Neuronal stem cell (in vitro differentiated cells): ENCODE measurements at regions not wholly inside any gene's neighbourhood (a gene's known extent, or its start where the extent isn't known, plus 50 kb on each side); places are given as distances from the start of the nearest gene placed in this dataset.

Source experiments
- DNase-seq: peaks from one replicate; pipeline ENCODE4 v3.0.0-alpha.2; 2013; ENCODE audit warnings: low spot score
- H2AFZ ChIP-seq: one replicate; pipeline ENCODE4 v1.6.1; 2013; ENCODE audit warnings: mild to moderate bottlenecking, low read length, inconsistent platforms
- H2AK5ac ChIP-seq: 2 replicates; pipeline ENCODE4 v1.6.1; 2013; ENCODE audit warnings: low read depth, mild to moderate bottlenecking, inconsistent platforms, low read length, moderate library complexity, mixed read lengths
- H2BK120ac ChIP-seq: 2 replicates; pipeline ENCODE4 v1.6.1; 2013; ENCODE audit warnings: low read depth, mild to moderate bottlenecking, inconsistent platforms, low read length, moderate library complexity, mixed read lengths
- H2BK12ac ChIP-seq: one replicate; pipeline ENCODE4 v1.6.1; 2013; ENCODE audit warnings: low read length, inconsistent platforms
- H2BK15ac ChIP-seq: 2 replicates; pipeline ENCODE4 v1.6.1; 2013; ENCODE audit warnings: mild to moderate bottlenecking, low read length, inconsistent platforms, mixed read lengths
- H2BK5ac ChIP-seq: one replicate; pipeline ENCODE4 v1.6.1; 2013; ENCODE audit warnings: inconsistent platforms, mild to moderate bottlenecking, low read length, moderate library complexity
- H3K14ac ChIP-seq: one replicate; pipeline ENCODE4 v1.6.1; 2013; ENCODE audit warnings: low read length, inconsistent platforms
- H3K18ac ChIP-seq: 2 replicates; pipeline ENCODE4 v1.6.1; 2013; ENCODE audit warnings: low read length, inconsistent platforms
- H3K23ac ChIP-seq: 2 replicates; pipeline ENCODE4 v1.6.1; 2013; ENCODE audit warnings: low read depth, mild to moderate bottlenecking, mixed read lengths, low read length, inconsistent platforms; ENCODE audit not compliant: poor library complexity
- H3K27ac ChIP-seq: replicated peaks from 3 replicates; pipeline ENCODE4 v1.5.1; 2013; ENCODE audit warnings: low read length, inconsistent platforms
- H3K27me3 ChIP-seq, 3 experiments: 2 replicates each; pipeline ENCODE4 v1.6.1; 2013; ENCODE audit warnings: low read length in 3 of 3, mild to moderate bottlenecking in 2 of 3, inconsistent platforms in 1 of 3, low read depth in 1 of 3, mixed read lengths in 1 of 3, moderate library complexity in 1 of 3; ENCODE audit not compliant: control insufficient read depth in 3 of 3, insufficient read depth in 3 of 3
- H3K36me3 ChIP-seq, 2 donors: replicated peaks in 1 of 2; 2 replicates each; pipeline ENCODE4 v1.6.1; 2013; ENCODE audit warnings: low read length in 2 of 2; ENCODE audit not compliant: control insufficient read depth in 2 of 2, insufficient read depth in 2 of 2
- H3K4ac ChIP-seq: 2 replicates; pipeline ENCODE4 v1.6.1; 2013; ENCODE audit warnings: inconsistent platforms, mild to moderate bottlenecking, low read length, moderate library complexity
- H3K4me1 ChIP-seq, 2 donors: 1 replicate in 1 of 2; 2 replicates in 1 of 2; pipeline ENCODE4 v1.6.1; 2013; ENCODE audit warnings: low read length in 2 of 2, low read depth in 1 of 2; ENCODE audit not compliant: control insufficient read depth in 2 of 2, insufficient read depth in 1 of 2
- H3K4me2 ChIP-seq: one replicate; pipeline ENCODE4 v1.6.1; 2013; ENCODE audit warnings: mild to moderate bottlenecking, low read length, inconsistent platforms; ENCODE audit not compliant: insufficient read depth, poor library complexity, severe bottlenecking
- H3K4me3 ChIP-seq, 2 donors: 2 replicates each; pipeline ENCODE4 v1.5.1; 2013; ENCODE audit warnings: low read length in 2 of 2, mild to moderate bottlenecking in 2 of 2, inconsistent platforms in 1 of 2, moderate library complexity in 1 of 2
- H3K79me1 ChIP-seq: one replicate; pipeline ENCODE4 v1.6.1; 2013; ENCODE audit warnings: low read depth, mild to moderate bottlenecking, inconsistent platforms, low read length, moderate library complexity
- H3K9ac ChIP-seq: one replicate; pipeline ENCODE4 v1.6.1; 2013; ENCODE audit warnings: mild to moderate bottlenecking, low read depth, low read length, inconsistent platforms; ENCODE audit not compliant: poor library complexity
- H3K9me3 ChIP-seq, 2 donors: replicated peaks in 1 of 2; 2 replicates each; pipeline versions ENCODE3 to v1.6.1; 2013; ENCODE audit warnings: low read length in 2 of 2, mild to moderate bottlenecking in 2 of 2, inconsistent platforms in 1 of 2, low read depth in 1 of 2, mixed read lengths in 1 of 2, moderate library complexity in 1 of 2; ENCODE audit not compliant: control insufficient read depth in 2 of 2, insufficient read depth in 1 of 2
- H4K8ac ChIP-seq: one replicate; pipeline ENCODE4 v1.6.1; 2013; ENCODE audit warnings: low read depth, mild to moderate bottlenecking, inconsistent platforms, low read length, moderate library complexity
- H4K91ac ChIP-seq: one replicate; pipeline ENCODE4 v1.6.1; 2013; ENCODE audit warnings: low read length, low read depth, mild to moderate bottlenecking, inconsistent platforms; ENCODE audit not compliant: poor library complexity
- WGBS, 2 donors: extraction: QIAGEN DNeasy Blood & Tissue Kit; methylation state at CpG; one replicate each; pipeline ENCODE4 v1.1.7; 2013; ENCODE audit warnings: missing lambda C conversion rate in 2 of 2, mixed read lengths in 1 of 2; ENCODE audit not compliant: insufficient read length in 2 of 2, insufficient replicate concordance in 1 of 2; ENCODE audit errors: extremely low coverage in 2 of 2; 5-methylcytosine and 5-hydroxymethylcytosine counted together

DNA sequence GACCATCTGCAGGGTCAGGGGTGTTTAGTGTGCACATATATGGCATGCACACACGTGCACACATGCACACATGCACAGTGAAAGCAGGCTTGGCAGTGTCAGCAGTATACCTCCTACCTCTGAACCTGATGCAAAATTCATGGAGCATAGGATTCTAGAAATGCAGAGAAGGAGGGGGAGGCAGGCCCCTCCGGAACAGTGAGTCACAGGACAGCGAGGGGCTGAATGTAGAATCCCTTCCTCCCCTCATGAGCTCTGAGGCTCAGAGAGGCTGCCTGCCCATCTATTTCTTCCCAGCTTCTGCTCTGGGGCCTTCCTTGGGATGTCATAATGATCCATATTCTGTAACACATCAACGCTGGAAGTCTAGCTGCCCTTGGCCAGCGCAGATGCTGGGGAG lies 66.7 kb upstream of the NECTIN1 start:
- H3K4me2 ChIP-seq, result no peak overlapping the region
- no peak overlapping the region for H3K4ac ChIP-seq
- no peak overlapping the region for H2AFZ ChIP-seq
- H3K27ac ChIP-seq, result no peak overlapping the region
- peaks cover 30 to 42% of the 10 kb centered on the region in 2 donors for H3K4me1 ChIP-seq
- H3K79me1 ChIP-seq, result no peaks in the 10 kb centered on the region
- H3K9me3 ChIP-seq, result no peaks in the 10 kb centered on the region
- peak overlapping the region; percentile 5 for H3K14ac ChIP-seq
- H4K91ac ChIP-seq, result no peak overlapping the region
- no peak overlapping the region for H3K4me3 ChIP-seq
- H2AK5ac ChIP-seq, result no peak overlapping the region
- no CpG with 5 or more reads among the region's 5 CpGs for WGBS, 2 donors
- H4K8ac ChIP-seq, result no peak overlapping the region
- peaks cover 0 to 32% (median 14%) of the 10 kb centered on the region in 3 experiments for H3K27me3 ChIP-seq
- peak overlapping the region; percentile 15 for H3K18ac ChIP-seq
- no peak overlapping the region for H3K23ac ChIP-seq
- no peak overlapping the region for H2BK120ac ChIP-seq
- no peaks in the 10 kb centered on the region for H3K36me3 ChIP-seq
- H3K9ac ChIP-seq, result no peak overlapping the region
- no peak overlapping the region for H2BK15ac ChIP-seq
- no peak overlapping the region for H2BK12ac ChIP-seq
- no peak for DNase-seq
- no peak overlapping the region for H2BK5ac ChIP-seq

DNA sequence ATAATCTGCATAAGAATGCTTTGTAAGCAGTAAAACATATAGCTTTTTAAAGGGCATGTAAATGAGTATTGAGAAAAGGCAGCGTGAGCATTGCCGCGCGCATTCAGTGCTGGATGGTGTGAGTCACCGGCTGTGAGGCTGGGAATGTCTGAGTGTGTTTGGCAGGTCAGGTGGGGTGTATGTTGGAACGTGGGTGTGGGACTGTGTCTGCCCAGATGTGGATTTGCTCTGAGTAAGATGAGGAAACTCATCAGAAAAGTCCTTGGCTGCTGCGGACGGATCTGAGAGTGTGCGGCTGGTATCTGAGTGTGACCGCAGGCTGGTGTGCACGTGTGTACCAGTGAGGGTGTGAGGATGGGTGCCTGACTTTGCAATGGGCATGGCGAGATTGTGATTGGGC lies 66.2 kb upstream of the NECTIN1 start:
- H4K91ac ChIP-seq, result no peak overlapping the region
- peaks cover 0 to 37% (median 16%) of the 10 kb centered on the region in 3 experiments for H3K27me3 ChIP-seq
- no peak overlapping the region for H2BK120ac ChIP-seq
- no peak overlapping the region for H2AFZ ChIP-seq
- no CpG with 5 or more reads among the region's 12 CpGs for WGBS, 2 donors
- H4K8ac ChIP-seq, result no peak overlapping the region
- no peak overlapping the region for H3K9ac ChIP-seq
- H3K14ac ChIP-seq, result peak overlapping the region; percentile 5
- H3K23ac ChIP-seq, result no peak overlapping the region
- H3K4ac ChIP-seq, result no peak overlapping the region
- H3K18ac ChIP-seq, result peak overlapping the region; percentile 15
- no peak overlapping the region for H3K4me2 ChIP-seq
- no peak overlapping the region for H3K4me3 ChIP-seq
- no peak for DNase-seq
- H3K27ac ChIP-seq, result no peak overlapping the region
- H3K36me3 ChIP-seq, result no peaks in the 10 kb centered on the region
- no peak overlapping the region for H2BK15ac ChIP-seq
- no peaks in the 10 kb centered on the region for H3K79me1 ChIP-seq
- H3K4me1 ChIP-seq, result peaks cover 30 to 45% of the 10 kb centered on the region in 2 donors
- no peak overlapping the region for H2BK12ac ChIP-seq
- no peaks in the 10 kb centered on the region for H3K9me3 ChIP-seq
- H2AK5ac ChIP-seq, result no peak overlapping the region
- H2BK5ac ChIP-seq, result no peak overlapping the region

- Histone ChIP-seq H3K9me3 (no peaks in the 10 kb centered on the region), H3K27me3 (peaks cover 0 to 41% (median 12%) of the 10 kb centered on the region in 3 experiments), H2AFZ (no peak overlapping the region), H3K36me3 (no peaks in the 10 kb centered on the region), H3K79me1 (no peaks in the 10 kb centered on the region), H2BK15ac (no peak overlapping the region), H3K18ac (peak overlapping the region; percentile 20), H3K4me2 (no peak overlapping the region), H3K4me3 (no peak overlapping the region), H4K8ac (no peak overlapping the region), H2BK5ac (no peak overlapping the region), H3K9ac (no peak overlapping the region), H2AK5ac (peak overlapping the region; percentile 53), H3K23ac (no peak overlapping the region), H3K4ac (no peak overlapping the region), H2BK120ac (no peak overlapping the region), H3K27ac (no peak overlapping the region), H2BK12ac (no peak overlapping the region), H4K91ac (no peak overlapping the region), H3K4me1 (peaks cover 30 to 45% of the 10 kb centered on the region in 2 donors), H3K14ac (no peak overlapping the region)
- no peak for DNase-seq
- no CpG with 5 or more reads among the region's 4 CpGs for WGBS, 2 donors
These were observed 65.8 kb upstream of the NECTIN1 start for GRCh38 chr11:119794756-119795155.

- Histone ChIP-seq H4K8ac (no peak overlapping the region), H3K4me2 (no peak overlapping the region), H3K18ac (peak overlapping the region; percentile 15), H3K27me3 (peaks cover 0 to 40% (median 12%) of the 10 kb centered on the region in 3 experiments), H2BK5ac (no peak overlapping the region), H2BK15ac (no peak overlapping the region), H3K9me3 (no peaks in the 10 kb centered on the region), H3K4ac (no peak overlapping the region), H3K4me3 (no peak overlapping the region), H3K27ac (no peak overlapping the region), H2BK120ac (no peak overlapping the region), H3K79me1 (no peaks in the 10 kb centered on the region), H3K9ac (no peak overlapping the region), H3K4me1 (peaks cover 30 to 45% of the 10 kb centered on the region in 2 donors), H2BK12ac (no peak overlapping the region), H3K36me3 (no peaks in the 10 kb centered on the region), H4K91ac (no peak overlapping the region), H2AK5ac (no peak overlapping the region), H3K14ac (no peak overlapping the region), H2AFZ (no peak overlapping the region), H3K23ac (no peak overlapping the region)
- WGBS, 2 donors, result no CpG with 5 or more reads among the region's 17 CpGs
- no peak for DNase-seq
These were observed 65.2 kb upstream of the NECTIN1 start for GRCh38 chr11:119794141-119794665.
